ENCODE measurements at regions not wholly inside any gene's neighbourhood (a gene's known extent, or its start where the extent isn't known, plus 50 kb on each side); places are given as distances from the start of the nearest gene placed in this dataset.

DNA sequence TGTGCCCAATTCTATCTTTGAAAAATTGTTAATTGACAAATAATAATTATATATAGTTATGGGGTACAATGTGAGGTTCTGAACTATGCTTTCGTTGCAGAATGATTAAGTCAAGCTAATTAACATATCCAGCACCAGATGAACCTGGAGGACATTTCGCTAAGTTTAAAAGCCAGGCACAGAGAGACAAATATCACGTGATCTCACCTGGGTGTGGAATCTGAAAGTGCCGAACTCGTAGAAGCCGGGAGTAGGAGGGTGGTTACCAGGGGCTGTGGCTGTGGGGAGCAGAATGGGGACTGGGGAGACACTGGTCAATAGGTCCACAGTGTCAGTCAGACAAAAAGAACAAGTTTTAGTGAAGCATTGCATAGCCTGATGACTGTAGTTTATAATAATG is 332.9 kb upstream of the SHH start:
- Mint-ChIP-seq H3K4me1 (no peaks in the 10 kb centered on the region), H3K27me3 (peaks cover 4% of the 10 kb centered on the region), H3K36me3 (no peaks in the 10 kb centered on the region), H3K27ac (no peak overlapping the region), H3K9me3 (peaks cover 0 to 2% (median 0%) of the 10 kb centered on the region in 7 donors), H3K4me3 (no peak overlapping the region)
- H3K9me3 ChIP-seq (ENCODE audit: control insufficient read depth in 2 of 2, low read length in 2 of 2) = no peaks in the 10 kb centered on the region
- H3K4me3 ChIP-seq (ENCODE audit: low read depth, low read length) = no peak overlapping the region
- H3K36me3 ChIP-seq (ENCODE audit: control insufficient read depth, insufficient read depth, low read length) = no peaks in the 10 kb centered on the region
- H3K27me3 ChIP-seq (ENCODE audit: control insufficient read depth, insufficient read depth, low read length) = no peaks in the 10 kb centered on the region
- no peak for DNase-seq
- H3K27ac ChIP-seq (ENCODE audit: insufficient read depth, low read length, poor library complexity, severe bottlenecking) = no peak overlapping the region
- H3K4me1 ChIP-seq (ENCODE audit: control insufficient read depth, insufficient read depth, low read length, poor library complexity, severe bottlenecking) = no peaks in the 10 kb centered on the region
- no peak for ATAC-seq (ENCODE audit: low read depth in 2 of 2)

DNA sequence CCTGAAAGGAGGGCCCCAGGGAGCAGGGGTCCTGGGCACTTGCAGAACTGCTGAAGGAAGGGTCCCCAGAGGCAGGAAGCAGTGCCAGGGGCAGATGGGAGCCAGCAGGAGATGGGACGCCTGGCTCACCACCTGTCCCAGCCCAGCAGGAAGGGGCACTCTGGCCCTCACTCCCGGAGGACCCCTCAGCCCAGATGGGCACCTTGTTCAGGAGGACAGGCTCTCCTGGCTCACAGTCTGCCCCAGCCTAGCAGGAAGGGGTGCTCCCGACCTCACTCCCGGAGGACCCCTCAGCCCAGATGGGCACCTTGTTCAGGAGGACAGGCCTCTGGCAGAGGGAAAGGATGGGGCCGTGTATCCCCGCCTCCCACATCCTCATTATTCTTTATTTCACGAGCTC is 331.4 kb upstream of the SHH start:
- H3K4me3 Mint-ChIP-seq = no peak overlapping the region
- Histone ChIP-seq H3K9me3 (ENCODE audit: control insufficient read depth in 2 of 2, low read length in 2 of 2) (no peaks in the 10 kb centered on the region), H3K36me3 (ENCODE audit: control insufficient read depth, insufficient read depth, low read length) (no peaks in the 10 kb centered on the region), H3K27me3 (ENCODE audit: control insufficient read depth, insufficient read depth, low read length) (no peaks in the 10 kb centered on the region), H3K4me1 (ENCODE audit: control insufficient read depth, insufficient read depth, low read length, poor library complexity, severe bottlenecking) (no peaks in the 10 kb centered on the region), H3K4me3 (ENCODE audit: low read depth, low read length) (no peak overlapping the region), H3K27ac (ENCODE audit: insufficient read depth, low read length, poor library complexity, severe bottlenecking) (no peak overlapping the region)
- H3K4me1 Mint-ChIP-seq = no peaks in the 10 kb centered on the region
- ATAC-seq (ENCODE audit: low read depth in 2 of 2) = no peak
- no peak for DNase-seq
- peaks cover 0 to 3% (median 0%) of the 10 kb centered on the region in 7 donors for H3K9me3 Mint-ChIP-seq
- no peaks in the 10 kb centered on the region for H3K36me3 Mint-ChIP-seq
- peaks cover 4% of the 10 kb centered on the region for H3K27me3 Mint-ChIP-seq
- H3K27ac Mint-ChIP-seq = no peak overlapping the region

DNA sequence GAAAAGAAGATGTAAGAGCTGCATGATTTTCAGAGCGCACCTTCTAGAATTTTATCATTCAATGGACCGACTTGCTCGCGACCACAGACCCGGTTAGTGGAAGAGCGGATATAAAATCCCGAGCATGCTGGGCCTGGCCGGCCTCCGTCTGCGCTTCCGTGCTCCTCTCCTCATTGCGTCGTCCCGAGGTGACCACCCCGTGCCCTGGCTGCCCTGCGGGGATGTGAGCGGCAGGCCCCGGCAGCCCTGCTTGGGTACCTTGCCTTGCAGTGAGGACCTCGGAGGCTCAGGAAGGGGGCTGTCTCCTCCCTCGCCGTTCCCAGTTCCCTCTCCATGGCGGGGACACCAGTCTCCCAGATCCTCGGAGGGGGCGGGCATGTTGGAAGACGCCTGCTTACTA is 330.9 kb upstream of the SHH start:
- peaks cover 4% of the 10 kb centered on the region for H3K27me3 Mint-ChIP-seq

DNA sequence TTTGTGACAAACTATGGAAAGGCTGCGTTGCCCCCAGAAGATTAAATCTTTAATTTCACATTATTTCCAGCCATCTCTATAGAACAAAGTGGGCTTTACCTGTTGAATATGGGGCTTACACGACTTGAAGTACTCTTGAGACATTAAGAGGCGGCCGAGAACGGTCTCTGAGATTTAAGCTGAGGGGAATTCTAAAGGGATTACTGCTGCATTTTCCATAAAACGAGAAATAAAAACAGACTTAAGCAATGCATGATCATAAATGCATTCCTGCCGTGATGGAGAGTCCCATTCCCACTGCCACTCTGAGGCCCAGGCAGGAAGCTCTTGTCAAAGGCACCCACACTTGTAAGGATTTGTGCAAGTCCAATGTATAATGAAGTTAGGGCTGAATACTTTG is 329.7 kb upstream of the SHH start:
- H3K4me3 Mint-ChIP-seq = no peak overlapping the region
- Histone ChIP-seq H3K27ac (ENCODE audit: insufficient read depth, low read length, poor library complexity, severe bottlenecking) (no peak overlapping the region), H3K4me1 (ENCODE audit: control insufficient read depth, insufficient read depth, low read length, poor library complexity, severe bottlenecking) (no peaks in the 10 kb centered on the region), H3K9me3 (ENCODE audit: control insufficient read depth in 2 of 2, low read length in 2 of 2) (no peaks in the 10 kb centered on the region), H3K36me3 (ENCODE audit: control insufficient read depth, insufficient read depth, low read length) (no peaks in the 10 kb centered on the region), H3K4me3 (ENCODE audit: low read depth, low read length) (no peak overlapping the region), H3K27me3 (ENCODE audit: control insufficient read depth, insufficient read depth, low read length) (no peaks in the 10 kb centered on the region)
- H3K27ac Mint-ChIP-seq = no peak overlapping the region
- no peak for DNase-seq
- ATAC-seq (ENCODE audit: low read depth in 2 of 2) = no peak
- no peaks in the 10 kb centered on the region for H3K4me1 Mint-ChIP-seq
- H3K27me3 Mint-ChIP-seq = peaks cover 4% of the 10 kb centered on the region
- no peaks in the 10 kb centered on the region for H3K36me3 Mint-ChIP-seq
- H3K9me3 Mint-ChIP-seq = peaks cover 0 to 3% (median 0%) of the 10 kb centered on the region in 7 donors

More for the DNA sequence above, 330.9 kb upstream of the SHH start:
- H3K27me3 ChIP-seq (ENCODE audit: control insufficient read depth, insufficient read depth, low read length) = no peaks in the 10 kb centered on the region
- H3K27ac ChIP-seq (ENCODE audit: insufficient read depth, low read length, poor library complexity, severe bottlenecking) = no peak overlapping the region
- no peak overlapping the region for H3K4me3 ChIP-seq (ENCODE audit: low read depth, low read length)
- H3K4me1 ChIP-seq (ENCODE audit: control insufficient read depth, insufficient read depth, low read length, poor library complexity, severe bottlenecking) = no peaks in the 10 kb centered on the region
- no peak for ATAC-seq (ENCODE audit: low read depth in 2 of 2)
- Mint-ChIP-seq H3K27ac (no peak overlapping the region), H3K4me1 (no peaks in the 10 kb centered on the region), H3K4me3 (no peak overlapping the region), H3K9me3 (peaks cover 0 to 3% (median 0%) of the 10 kb centered on the region in 7 donors), H3K36me3 (no peaks in the 10 kb centered on the region)
- no peaks in the 10 kb centered on the region for H3K36me3 ChIP-seq (ENCODE audit: control insufficient read depth, insufficient read depth, low read length)
- no peaks in the 10 kb centered on the region for H3K9me3 ChIP-seq (ENCODE audit: control insufficient read depth in 2 of 2, low read length in 2 of 2)
- no peak for DNase-seq

DNA sequence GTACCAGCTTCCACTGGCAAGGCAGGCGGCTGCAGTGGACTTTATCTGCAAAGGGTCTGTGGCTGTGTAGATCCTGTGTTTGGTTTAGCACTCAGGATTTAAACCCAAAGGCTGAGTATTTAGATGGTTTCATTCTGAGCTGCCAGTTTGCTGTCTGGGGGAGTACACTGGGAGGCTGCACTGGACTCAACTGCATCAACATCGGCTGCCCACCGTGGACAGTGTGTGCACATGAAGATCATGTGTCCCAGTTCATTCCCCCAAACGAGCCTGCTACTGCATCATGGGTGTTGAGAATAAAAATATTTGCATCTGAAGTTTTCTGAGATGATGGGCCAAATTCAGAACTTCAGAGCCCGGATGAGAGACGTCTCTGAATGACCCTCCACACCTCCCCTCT is 328.6 kb upstream of the SHH start:
- Mint-ChIP-seq H3K27ac (no peak overlapping the region), H3K4me3 (no peak overlapping the region), H3K9me3 (peaks cover 0 to 1% (median 0%) of the 10 kb centered on the region in 7 donors), H3K27me3 (peaks cover 4% of the 10 kb centered on the region), H3K4me1 (no peaks in the 10 kb centered on the region), H3K36me3 (no peaks in the 10 kb centered on the region)
- no peaks in the 10 kb centered on the region for H3K36me3 ChIP-seq (ENCODE audit: control insufficient read depth, insufficient read depth, low read length)
- H3K9me3 ChIP-seq (ENCODE audit: control insufficient read depth in 2 of 2, low read length in 2 of 2) = no peaks in the 10 kb centered on the region
- DNase-seq (no peak), ATAC-seq (ENCODE audit: low read depth in 2 of 2) (no peak)
- no peaks in the 10 kb centered on the region for H3K4me1 ChIP-seq (ENCODE audit: control insufficient read depth, insufficient read depth, low read length, poor library complexity, severe bottlenecking)
- H3K27ac ChIP-seq (ENCODE audit: insufficient read depth, low read length, poor library complexity, severe bottlenecking) = no peak overlapping the region
- no peaks in the 10 kb centered on the region for H3K27me3 ChIP-seq (ENCODE audit: control insufficient read depth, insufficient read depth, low read length)
- no peak overlapping the region for H3K4me3 ChIP-seq (ENCODE audit: low read depth, low read length)

DNA sequence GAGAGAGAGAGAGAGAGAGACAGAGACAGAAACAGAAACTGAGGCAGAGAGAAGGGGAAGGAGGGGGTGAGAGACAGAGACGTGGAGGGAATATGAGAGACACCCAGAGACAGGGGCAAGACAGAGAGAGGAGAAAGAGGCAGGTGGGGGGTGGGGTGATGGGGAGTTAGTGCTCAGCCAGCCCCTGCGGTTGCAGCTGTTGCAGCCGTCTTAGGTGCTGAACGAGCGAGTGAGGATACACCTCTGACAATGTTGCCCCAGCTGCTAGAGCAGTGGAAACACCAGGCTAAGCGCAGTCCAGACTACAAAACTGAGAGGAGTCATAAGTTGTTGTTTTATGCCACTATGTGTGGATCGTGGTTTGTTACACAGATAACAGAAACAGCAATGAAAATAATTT is 328.2 kb upstream of the SHH start:
- Mint-ChIP-seq H3K27ac (no peak overlapping the region), H3K9me3 (peaks cover 0 to 1% (median 0%) of the 10 kb centered on the region in 7 donors), H3K36me3 (no peaks in the 10 kb centered on the region), H3K4me3 (no peak overlapping the region), H3K4me1 (no peaks in the 10 kb centered on the region), H3K27me3 (peaks cover 4% of the 10 kb centered on the region)
- Histone ChIP-seq H3K4me1 (ENCODE audit: control insufficient read depth, insufficient read depth, low read length, poor library complexity, severe bottlenecking) (no peaks in the 10 kb centered on the region), H3K9me3 (ENCODE audit: control insufficient read depth in 2 of 2, low read length in 2 of 2) (no peaks in the 10 kb centered on the region), H3K36me3 (ENCODE audit: control insufficient read depth, insufficient read depth, low read length) (no peaks in the 10 kb centered on the region), H3K27me3 (ENCODE audit: control insufficient read depth, insufficient read depth, low read length) (no peaks in the 10 kb centered on the region), H3K4me3 (ENCODE audit: low read depth, low read length) (no peak overlapping the region), H3K27ac (ENCODE audit: insufficient read depth, low read length, poor library complexity, severe bottlenecking) (no peak overlapping the region)
- DNase-seq (no peak), ATAC-seq (ENCODE audit: low read depth in 2 of 2) (no peak)

DNA sequence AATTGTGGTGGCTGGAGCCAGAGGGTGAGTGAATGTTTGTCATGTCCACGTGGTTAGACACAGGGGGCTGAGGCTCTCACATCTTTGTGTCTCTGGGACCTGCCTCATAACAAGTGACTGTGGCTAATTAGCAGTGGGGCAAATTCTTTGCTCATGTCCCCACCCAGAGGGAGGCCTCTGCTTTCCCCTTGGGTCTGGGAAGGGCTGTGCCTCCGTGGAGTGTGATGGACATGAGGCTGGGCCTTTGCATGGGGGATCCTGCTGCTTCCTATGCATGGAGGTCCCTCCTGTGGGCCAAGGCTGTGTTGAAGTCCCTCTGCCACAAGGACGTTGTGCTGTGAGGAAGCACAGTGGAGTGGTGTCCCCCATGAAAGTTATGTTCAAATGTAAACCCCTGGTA is 327.4 kb upstream of the SHH start:
- Mint-ChIP-seq H3K27me3 (peaks cover 4% of the 10 kb centered on the region), H3K4me1 (no peaks in the 10 kb centered on the region), H3K9me3 (peaks cover 0 to 1% (median 0%) of the 10 kb centered on the region in 7 donors), H3K27ac (no peak overlapping the region), H3K4me3 (no peak overlapping the region), H3K36me3 (no peaks in the 10 kb centered on the region)
- no peak for DNase-seq
- Histone ChIP-seq H3K27me3 (ENCODE audit: control insufficient read depth, insufficient read depth, low read length) (no peaks in the 10 kb centered on the region), H3K36me3 (ENCODE audit: control insufficient read depth, insufficient read depth, low read length) (no peaks in the 10 kb centered on the region), H3K27ac (ENCODE audit: insufficient read depth, low read length, poor library complexity, severe bottlenecking) (no peak overlapping the region), H3K4me1 (ENCODE audit: control insufficient read depth, insufficient read depth, low read length, poor library complexity, severe bottlenecking) (no peaks in the 10 kb centered on the region), H3K4me3 (ENCODE audit: low read depth, low read length) (no peak overlapping the region), H3K9me3 (ENCODE audit: control insufficient read depth in 2 of 2, low read length in 2 of 2) (no peaks in the 10 kb centered on the region)
- no peak for ATAC-seq (ENCODE audit: low read depth in 2 of 2)

DNA sequence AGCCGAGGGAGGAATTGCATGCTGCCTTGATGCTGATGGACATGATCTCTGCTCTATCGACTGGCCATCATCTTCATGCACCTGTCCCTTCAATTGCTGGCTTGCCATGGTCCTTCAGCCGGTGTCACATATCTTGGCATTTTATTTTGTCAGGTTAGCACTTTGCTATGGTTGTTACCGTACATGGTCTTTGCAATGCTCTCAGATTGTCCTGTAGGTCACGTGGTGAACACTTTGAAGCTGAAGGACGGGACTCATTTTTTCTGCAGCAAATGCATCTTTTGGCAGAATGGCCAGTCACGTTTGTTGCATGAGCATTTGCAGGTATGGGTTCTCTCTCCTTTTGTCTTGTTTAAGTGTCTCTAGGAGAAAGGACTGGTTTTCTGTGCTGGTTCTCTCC is 326.8 kb upstream of the SHH start:
- Mint-ChIP-seq H3K4me3 (no peak overlapping the region), H3K36me3 (no peaks in the 10 kb centered on the region), H3K27me3 (peaks cover 4% of the 10 kb centered on the region), H3K4me1 (no peaks in the 10 kb centered on the region), H3K27ac (no peak overlapping the region), H3K9me3 (peaks cover 0 to 1% (median 0%) of the 10 kb centered on the region in 7 donors)
- ATAC-seq (ENCODE audit: low read depth in 2 of 2) (no peak), DNase-seq (no peak)
- no peaks in the 10 kb centered on the region for H3K27me3 ChIP-seq (ENCODE audit: control insufficient read depth, insufficient read depth, low read length)
- H3K4me3 ChIP-seq (ENCODE audit: low read depth, low read length) = no peak overlapping the region
- no peaks in the 10 kb centered on the region for H3K4me1 ChIP-seq (ENCODE audit: control insufficient read depth, insufficient read depth, low read length, poor library complexity, severe bottlenecking)
- H3K27ac ChIP-seq (ENCODE audit: insufficient read depth, low read length, poor library complexity, severe bottlenecking) = no peak overlapping the region
- H3K36me3 ChIP-seq (ENCODE audit: control insufficient read depth, insufficient read depth, low read length) = no peaks in the 10 kb centered on the region
- H3K9me3 ChIP-seq (ENCODE audit: control insufficient read depth in 2 of 2, low read length in 2 of 2) = no peaks in the 10 kb centered on the region
